SK-N-MC (cell line): ENCODE measurements at regions not wholly inside any gene's neighbourhood (a gene's known extent, or its start where the extent isn't known, plus 50 kb on each side); places are given as distances from the start of the nearest gene placed in this dataset.

Experiments used
- EZH2 ChIP-seq: fragments of 200-600 bp; sonication (generic); IDR thresholded peaks from one replicate; pipeline ENCODE4 v1.6.1; 2017; ENCODE audit warnings: antibody characterized with exemption
- POLR2AphosphoS5 ChIP-seq: IDR thresholded peaks from 2 replicates; pipeline ENCODE4 v1.6.1; 2012; ENCODE audit warnings: mild to moderate bottlenecking, low read depth, low read length, borderline replicate concordance

DNA sequence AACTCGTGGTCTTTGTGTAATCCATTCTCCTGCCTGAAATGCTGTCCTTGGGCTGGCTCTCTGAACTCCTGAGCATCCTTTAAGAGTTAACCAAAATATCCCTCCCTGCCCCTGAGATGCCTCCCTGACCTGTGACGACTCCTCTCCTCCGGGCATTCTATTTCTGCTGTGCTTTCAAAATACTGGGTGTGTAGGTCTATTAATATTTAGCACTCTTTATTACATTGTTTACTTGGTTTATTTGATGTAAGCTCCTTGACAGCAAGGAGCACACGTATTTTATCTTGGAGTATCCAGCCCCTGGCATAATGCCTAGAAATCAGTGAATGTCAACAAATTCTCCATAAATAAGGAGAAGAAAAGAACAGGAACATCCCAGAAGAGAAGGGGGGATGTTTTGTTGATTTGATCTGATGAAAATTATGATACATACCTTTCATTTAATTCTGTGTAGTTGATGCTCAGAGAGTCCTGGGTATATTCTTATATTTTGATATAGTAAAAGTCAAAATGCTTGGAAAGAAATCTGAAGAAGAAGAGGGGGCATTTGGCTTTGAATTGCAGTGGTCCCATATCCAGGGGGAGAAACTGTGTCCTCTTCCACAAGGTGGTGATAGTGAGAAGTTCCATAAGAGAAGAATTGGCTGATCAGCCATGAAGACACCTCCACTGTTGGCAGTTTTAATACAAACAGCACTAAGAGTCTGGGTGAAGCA is 107.7 kb upstream of the MPP7 start:
- no peak for TF ChIP-seq EZH2
- TF ChIP-seq POLR2AphosphoS5 = no peak
